ENCODE measurements at regions not wholly inside any gene's neighbourhood (a gene's known extent, or its start where the extent isn't known, plus 50 kb on each side); places are given as distances from the start of the nearest gene placed in this dataset.

GRCh38 chr5:107269256-107269655, 401.5 kb downstream of the EFNA5 start:
- Histone ChIP-seq H3K27me3 (ENCODE audit: control insufficient read depth in 2 of 2, insufficient read depth in 2 of 2, low read length in 2 of 2) (no peaks in the 10 kb centered on the region), H3K4me1 (ENCODE audit: control insufficient read depth in 2 of 2, insufficient read depth in 2 of 2, low read length in 2 of 2) (no peaks in the 10 kb centered on the region), H3K9ac (ENCODE audit: low read depth in 1 of 2, low read length in 2 of 2) (no peak overlapping the region), H3K9me3 (ENCODE audit: control insufficient read depth in 2 of 2, low read length in 2 of 2) (no peaks in the 10 kb centered on the region), H3K36me3 (ENCODE audit: control insufficient read depth in 2 of 2, insufficient read depth in 2 of 2, low read length in 2 of 2) (no peaks in the 10 kb centered on the region), H3K27ac (ENCODE audit: low read depth in 2 of 2, low read length in 2 of 2) (no peak overlapping the region), H3K4me3 (ENCODE audit: low read length in 2 of 2) (no peak overlapping the region)

- no peaks in the 10 kb centered on the region for H3K36me3 ChIP-seq (ENCODE audit: control insufficient read depth in 2 of 2, insufficient read depth in 2 of 2, low read length in 2 of 2)
- H3K27ac ChIP-seq (ENCODE audit: low read depth in 2 of 2, low read length in 2 of 2): no peak overlapping the region
- H3K4me3 ChIP-seq (ENCODE audit: low read length in 2 of 2): no peak overlapping the region
- no peaks in the 10 kb centered on the region for H3K27me3 ChIP-seq (ENCODE audit: control insufficient read depth in 2 of 2, insufficient read depth in 2 of 2, low read length in 2 of 2)
- H3K9me3 ChIP-seq (ENCODE audit: control insufficient read depth in 2 of 2, low read length in 2 of 2): no peaks in the 10 kb centered on the region
- no peaks in the 10 kb centered on the region for H3K4me1 ChIP-seq (ENCODE audit: control insufficient read depth in 2 of 2, insufficient read depth in 2 of 2, low read length in 2 of 2)
- no peak overlapping the region for H3K9ac ChIP-seq (ENCODE audit: low read depth in 1 of 2, low read length in 2 of 2)
Observed at GRCh38 chr5:107268241-107268640, 402.5 kb downstream of the EFNA5 start.

GRCh38 chr5:107266100-107266499, 404.6 kb downstream of the EFNA5 start:
- H3K9ac ChIP-seq (ENCODE audit: low read depth in 1 of 2, low read length in 2 of 2): no peak overlapping the region

GRCh38 chr5:107265193-107265592, 405.5 kb downstream of the EFNA5 start:
- Histone ChIP-seq H3K4me1 (ENCODE audit: control insufficient read depth in 2 of 2, insufficient read depth in 2 of 2, low read length in 2 of 2) (no peaks in the 10 kb centered on the region), H3K36me3 (ENCODE audit: control insufficient read depth in 2 of 2, insufficient read depth in 2 of 2, low read length in 2 of 2) (no peaks in the 10 kb centered on the region), H3K9me3 (ENCODE audit: control insufficient read depth in 2 of 2, low read length in 2 of 2) (no peaks in the 10 kb centered on the region), H3K9ac (ENCODE audit: low read depth in 1 of 2, low read length in 2 of 2) (no peak overlapping the region), H3K4me3 (ENCODE audit: low read length in 2 of 2) (no peak overlapping the region), H3K27ac (ENCODE audit: low read depth in 2 of 2, low read length in 2 of 2) (no peak overlapping the region), H3K27me3 (ENCODE audit: control insufficient read depth in 2 of 2, insufficient read depth in 2 of 2, low read length in 2 of 2) (no peaks in the 10 kb centered on the region)

More at GRCh38 chr5:107266100-107266499, 404.6 kb downstream of the EFNA5 start:
- H3K4me3 ChIP-seq (ENCODE audit: low read length in 2 of 2): no peak overlapping the region
- no peaks in the 10 kb centered on the region for H3K27me3 ChIP-seq (ENCODE audit: control insufficient read depth in 2 of 2, insufficient read depth in 2 of 2, low read length in 2 of 2)
- no peaks in the 10 kb centered on the region for H3K4me1 ChIP-seq (ENCODE audit: control insufficient read depth in 2 of 2, insufficient read depth in 2 of 2, low read length in 2 of 2)
- H3K9me3 ChIP-seq (ENCODE audit: control insufficient read depth in 2 of 2, low read length in 2 of 2): no peaks in the 10 kb centered on the region
- H3K27ac ChIP-seq (ENCODE audit: low read depth in 2 of 2, low read length in 2 of 2): no peak overlapping the region
- no peaks in the 10 kb centered on the region for H3K36me3 ChIP-seq (ENCODE audit: control insufficient read depth in 2 of 2, insufficient read depth in 2 of 2, low read length in 2 of 2)

GRCh38 chr5:107263387-107264018, 407.2 kb downstream of the EFNA5 start:
- H3K4me1 ChIP-seq (ENCODE audit: control insufficient read depth in 2 of 2, insufficient read depth in 2 of 2, low read length in 2 of 2): no peaks in the 10 kb centered on the region
- no peaks in the 10 kb centered on the region for H3K9me3 ChIP-seq (ENCODE audit: control insufficient read depth in 2 of 2, low read length in 2 of 2)
- H3K9ac ChIP-seq (ENCODE audit: low read depth in 1 of 2, low read length in 2 of 2): no peak overlapping the region
- no peaks in the 10 kb centered on the region for H3K27me3 ChIP-seq (ENCODE audit: control insufficient read depth in 2 of 2, insufficient read depth in 2 of 2, low read length in 2 of 2)
- H3K36me3 ChIP-seq (ENCODE audit: control insufficient read depth in 2 of 2, insufficient read depth in 2 of 2, low read length in 2 of 2): no peaks in the 10 kb centered on the region
- no peak overlapping the region for H3K4me3 ChIP-seq (ENCODE audit: low read length in 2 of 2)
- no peak overlapping the region for H3K27ac ChIP-seq (ENCODE audit: low read depth in 2 of 2, low read length in 2 of 2)

GRCh38 chr5:107257885-107258520, 412.7 kb downstream of the EFNA5 start:
- Histone ChIP-seq H3K4me1 (ENCODE audit: control insufficient read depth in 2 of 2, insufficient read depth in 2 of 2, low read length in 2 of 2) (no peaks in the 10 kb centered on the region), H3K36me3 (ENCODE audit: control insufficient read depth in 2 of 2, insufficient read depth in 2 of 2, low read length in 2 of 2) (no peaks in the 10 kb centered on the region), H3K9me3 (ENCODE audit: control insufficient read depth in 2 of 2, low read length in 2 of 2) (no peaks in the 10 kb centered on the region), H3K9ac (ENCODE audit: low read depth in 1 of 2, low read length in 2 of 2) (no peak overlapping the region), H3K4me3 (ENCODE audit: low read length in 2 of 2) (no peak overlapping the region), H3K27me3 (ENCODE audit: control insufficient read depth in 2 of 2, insufficient read depth in 2 of 2, low read length in 2 of 2) (no peaks in the 10 kb centered on the region), H3K27ac (ENCODE audit: low read depth in 2 of 2, low read length in 2 of 2) (no peak overlapping the region)

- Histone ChIP-seq H3K27me3 (ENCODE audit: control insufficient read depth in 2 of 2, insufficient read depth in 2 of 2, low read length in 2 of 2) (no peaks in the 10 kb centered on the region), H3K9ac (ENCODE audit: low read depth in 1 of 2, low read length in 2 of 2) (no peak overlapping the region), H3K9me3 (ENCODE audit: control insufficient read depth in 2 of 2, low read length in 2 of 2) (no peaks in the 10 kb centered on the region), H3K36me3 (ENCODE audit: control insufficient read depth in 2 of 2, insufficient read depth in 2 of 2, low read length in 2 of 2) (no peaks in the 10 kb centered on the region), H3K27ac (ENCODE audit: low read depth in 2 of 2, low read length in 2 of 2) (no peak overlapping the region), H3K4me3 (ENCODE audit: low read length in 2 of 2) (no peak overlapping the region), H3K4me1 (ENCODE audit: control insufficient read depth in 2 of 2, insufficient read depth in 2 of 2, low read length in 2 of 2) (no peaks in the 10 kb centered on the region)
Observed at GRCh38 chr5:107254902-107255234, 415.9 kb downstream of the EFNA5 start.

GRCh38 chr5:107254214-107254901, 416.4 kb downstream of the EFNA5 start:
- H3K9me3 ChIP-seq (ENCODE audit: control insufficient read depth in 2 of 2, low read length in 2 of 2): no peaks in the 10 kb centered on the region
- H3K27me3 ChIP-seq (ENCODE audit: control insufficient read depth in 2 of 2, insufficient read depth in 2 of 2, low read length in 2 of 2): no peaks in the 10 kb centered on the region
- no peak overlapping the region for H3K9ac ChIP-seq (ENCODE audit: low read depth in 1 of 2, low read length in 2 of 2)
- H3K4me1 ChIP-seq (ENCODE audit: control insufficient read depth in 2 of 2, insufficient read depth in 2 of 2, low read length in 2 of 2): no peaks in the 10 kb centered on the region
- no peak overlapping the region for H3K4me3 ChIP-seq (ENCODE audit: low read length in 2 of 2)
- no peaks in the 10 kb centered on the region for H3K36me3 ChIP-seq (ENCODE audit: control insufficient read depth in 2 of 2, insufficient read depth in 2 of 2, low read length in 2 of 2)
- no peak overlapping the region for H3K27ac ChIP-seq (ENCODE audit: low read depth in 2 of 2, low read length in 2 of 2)

- Histone ChIP-seq H3K9me3 (ENCODE audit: control insufficient read depth in 2 of 2, low read length in 2 of 2) (no peaks in the 10 kb centered on the region), H3K4me1 (ENCODE audit: control insufficient read depth in 2 of 2, insufficient read depth in 2 of 2, low read length in 2 of 2) (no peaks in the 10 kb centered on the region), H3K36me3 (ENCODE audit: control insufficient read depth in 2 of 2, insufficient read depth in 2 of 2, low read length in 2 of 2) (no peaks in the 10 kb centered on the region), H3K9ac (ENCODE audit: low read depth in 1 of 2, low read length in 2 of 2) (no peak overlapping the region), H3K27me3 (ENCODE audit: control insufficient read depth in 2 of 2, insufficient read depth in 2 of 2, low read length in 2 of 2) (no peaks in the 10 kb centered on the region), H3K27ac (ENCODE audit: low read depth in 2 of 2, low read length in 2 of 2) (no peak overlapping the region), H3K4me3 (ENCODE audit: low read length in 2 of 2) (no peak overlapping the region)
Observed at GRCh38 chr5:107253246-107253645, 417.5 kb downstream of the EFNA5 start.

- H3K4me1 ChIP-seq (ENCODE audit: control insufficient read depth in 2 of 2, insufficient read depth in 2 of 2, low read length in 2 of 2): no peaks in the 10 kb centered on the region
- no peak overlapping the region for H3K27ac ChIP-seq (ENCODE audit: low read depth in 2 of 2, low read length in 2 of 2)
- no peaks in the 10 kb centered on the region for H3K9me3 ChIP-seq (ENCODE audit: control insufficient read depth in 2 of 2, low read length in 2 of 2)
- H3K4me3 ChIP-seq (ENCODE audit: low read length in 2 of 2): no peak overlapping the region
- no peaks in the 10 kb centered on the region for H3K27me3 ChIP-seq (ENCODE audit: control insufficient read depth in 2 of 2, insufficient read depth in 2 of 2, low read length in 2 of 2)
- no peaks in the 10 kb centered on the region for H3K36me3 ChIP-seq (ENCODE audit: control insufficient read depth in 2 of 2, insufficient read depth in 2 of 2, low read length in 2 of 2)
- H3K9ac ChIP-seq (ENCODE audit: low read depth in 1 of 2, low read length in 2 of 2): no peak overlapping the region
Observed at GRCh38 chr5:107251151-107251550, 419.6 kb downstream of the EFNA5 start.
